Ammon's horn (tissue), 1 donor: ENCODE measurements at regions not wholly inside any gene's neighbourhood (a gene's known extent, or its start where the extent isn't known, plus 50 kb on each side); places are given as distances from the start of the nearest gene placed in this dataset.

Experiments
- DNase-seq: peaks from one replicate; pipeline ENCODE4 v3.0.0-alpha.2; 2016; ENCODE audit warnings: low spot score

- DNase-seq = no peak
Measured at GRCh38 chr5:6166698-6167394, 211.5 kb downstream of the MED10 start.

GRCh38 chr5:6163913-6164312 is 214.4 kb downstream of the MED10 start:
- no peak for DNase-seq

- DNase-seq = no peak
Measured at GRCh38 chr5:6162175-6162574, 216.2 kb downstream of the MED10 start.

- no peak for DNase-seq
Measured at GRCh38 chr5:6161257-6161656, 217.1 kb downstream of the MED10 start.

- DNase-seq = no peak
Measured at GRCh38 chr5:6159832-6160430, 218.4 kb downstream of the MED10 start.

GRCh38 chr5:6158974-6159831 is 219.1 kb downstream of the MED10 start:
- peak; percentile 45 for DNase-seq

DNA sequence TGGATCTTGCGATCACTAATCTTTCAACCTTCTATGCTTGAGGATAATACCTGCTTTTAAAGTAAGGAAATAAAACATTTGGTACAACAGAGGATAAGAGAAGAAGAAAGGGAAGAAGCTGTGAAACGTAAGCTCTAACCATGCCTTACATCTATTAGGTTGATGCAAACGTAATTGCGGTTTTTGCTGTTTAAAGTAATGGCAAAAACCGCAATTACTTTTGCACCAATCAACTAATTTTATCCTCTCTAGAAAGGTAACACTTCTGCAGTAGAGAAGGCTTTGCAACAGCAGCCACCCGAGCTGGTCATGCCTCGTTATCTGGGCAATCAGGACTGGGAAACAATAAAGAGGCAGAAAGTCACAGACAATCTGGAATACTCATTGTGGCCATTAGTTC is 224.1 kb downstream of the MED10 start:
- no peak for DNase-seq

DNA sequence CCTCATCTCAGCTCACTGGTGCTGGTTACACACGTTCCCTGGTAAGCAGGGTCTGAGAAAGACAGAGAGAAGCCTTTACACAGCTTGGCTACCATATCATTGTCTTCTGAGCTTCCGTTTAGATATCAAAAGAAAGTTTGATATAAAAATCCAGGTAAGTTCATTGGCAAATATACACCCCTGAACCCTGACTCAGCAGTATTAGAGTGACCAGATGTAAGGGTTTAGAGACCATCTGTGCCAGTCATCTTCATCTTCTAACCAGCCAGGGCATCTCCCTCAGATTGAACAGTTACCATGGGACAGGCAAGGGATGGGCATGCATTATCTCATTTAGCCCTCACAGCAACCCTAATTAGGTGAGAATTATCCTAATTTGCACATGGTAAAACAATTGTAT is 232.1 kb downstream of the MED10 start:
- no peak for DNase-seq

DNA sequence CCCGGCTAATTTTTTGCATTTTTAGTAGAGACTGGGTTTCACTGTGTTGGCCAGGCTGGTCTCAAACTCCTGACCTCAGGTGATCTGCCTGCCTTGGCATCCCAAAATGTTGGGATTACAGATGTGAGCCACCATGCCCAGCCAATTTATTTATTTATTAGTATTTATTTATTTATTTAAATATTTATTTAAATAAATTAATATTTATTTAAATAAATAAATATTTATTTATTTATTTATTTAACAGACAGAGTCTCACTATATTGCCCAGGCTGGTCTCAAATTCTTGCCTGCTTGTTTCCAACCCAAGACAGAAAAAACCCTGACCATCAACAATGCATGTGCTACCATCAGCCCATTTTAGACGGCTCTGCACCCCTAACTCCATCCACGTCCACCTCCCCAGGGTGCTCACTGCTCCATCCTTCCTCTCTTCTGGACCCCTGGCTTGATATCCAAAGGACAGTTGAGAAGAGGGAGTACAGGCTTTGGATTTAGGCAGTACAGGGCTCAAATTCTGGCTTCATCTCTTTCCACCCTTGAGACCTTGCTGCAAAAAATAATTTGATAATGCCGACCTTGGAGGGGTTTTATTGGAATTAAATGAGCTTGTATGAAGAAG is 232.6 kb downstream of the MED10 start:
- no peak for DNase-seq

GRCh38 chr5:6143523-6143922 is 234.8 kb downstream of the MED10 start:
- no peak for DNase-seq

DNA sequence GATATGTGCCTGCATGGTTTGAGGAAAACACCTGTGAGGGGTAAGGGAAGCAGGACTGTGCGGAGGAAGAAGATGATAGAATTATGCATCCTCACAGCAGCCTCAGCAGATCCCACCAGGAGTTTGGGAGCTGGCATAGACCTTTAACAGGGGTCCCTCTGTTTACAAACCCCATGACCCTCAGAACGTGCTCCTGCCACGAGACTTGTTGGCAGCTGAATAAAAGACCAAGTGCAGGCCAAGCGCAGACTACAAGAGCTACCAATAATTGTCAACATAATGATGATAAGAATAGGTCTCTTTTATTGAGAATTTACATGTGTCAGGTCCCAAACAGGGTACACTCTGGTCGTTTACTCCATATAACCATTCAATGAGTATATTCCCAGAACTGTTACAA is 236.0 kb downstream of the MED10 start:
- no peak for DNase-seq

DNA sequence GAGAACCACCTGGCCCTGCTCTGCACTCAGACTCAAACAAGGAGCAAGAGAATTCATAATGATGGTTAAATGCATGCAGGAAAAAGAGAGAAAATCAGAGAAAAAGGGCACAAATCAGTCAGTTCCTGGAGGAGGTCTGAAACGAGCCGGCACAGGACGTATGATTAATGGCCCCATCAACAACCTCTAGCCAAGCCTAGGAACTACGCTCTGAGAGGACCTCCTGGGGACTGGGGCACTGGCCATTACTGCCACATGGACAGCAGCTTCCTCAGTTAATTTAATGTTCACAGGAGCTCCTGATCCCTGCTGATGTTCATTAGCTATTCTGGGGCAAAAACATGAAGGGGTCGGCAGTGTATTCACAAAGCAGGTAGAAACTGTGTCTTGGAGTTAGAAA is 238.1 kb downstream of the MED10 start:
- DNase-seq = no peak

DNA sequence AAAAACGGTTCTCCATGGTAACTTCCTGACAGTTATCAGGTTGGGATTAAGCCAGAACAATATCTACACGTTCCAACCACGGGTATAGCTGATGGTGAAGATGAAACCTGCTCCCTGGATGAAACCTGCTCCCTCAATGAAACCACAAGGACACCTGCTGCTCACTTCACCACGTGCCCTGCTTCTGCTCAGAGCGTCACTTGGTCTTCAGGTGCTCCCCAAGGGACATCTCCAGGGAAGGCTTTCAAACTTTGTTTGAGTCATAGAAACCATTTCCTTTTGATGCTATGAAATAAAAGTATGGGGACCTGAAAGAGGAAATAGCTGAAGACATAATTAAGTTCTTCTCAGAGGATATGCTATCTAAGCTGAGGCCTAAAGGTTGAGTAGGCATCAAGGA is 242.4 kb downstream of the MED10 start:
- DNase-seq = no peak

DNA sequence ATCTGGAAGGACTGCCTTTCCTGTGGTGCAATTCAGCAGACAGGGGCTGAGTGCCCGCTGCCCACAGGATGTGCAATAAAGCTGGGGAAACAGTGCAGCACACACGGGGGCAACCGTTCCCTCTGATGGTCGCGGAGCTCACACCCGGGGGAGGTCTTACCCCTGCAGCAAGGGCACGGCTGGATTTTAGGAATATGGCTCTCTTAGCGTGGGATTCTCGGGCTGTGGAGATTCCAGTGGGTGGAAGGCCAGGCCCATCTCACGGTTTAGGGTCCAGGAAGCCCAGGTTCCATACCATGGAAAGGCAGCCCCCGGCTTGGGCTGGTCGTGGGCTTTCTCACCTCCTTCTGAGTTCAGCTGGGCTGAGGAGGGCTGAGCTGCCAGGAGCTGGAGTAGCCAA is 244.1 kb downstream of the MED10 start:
- DNase-seq = no peak

DNA sequence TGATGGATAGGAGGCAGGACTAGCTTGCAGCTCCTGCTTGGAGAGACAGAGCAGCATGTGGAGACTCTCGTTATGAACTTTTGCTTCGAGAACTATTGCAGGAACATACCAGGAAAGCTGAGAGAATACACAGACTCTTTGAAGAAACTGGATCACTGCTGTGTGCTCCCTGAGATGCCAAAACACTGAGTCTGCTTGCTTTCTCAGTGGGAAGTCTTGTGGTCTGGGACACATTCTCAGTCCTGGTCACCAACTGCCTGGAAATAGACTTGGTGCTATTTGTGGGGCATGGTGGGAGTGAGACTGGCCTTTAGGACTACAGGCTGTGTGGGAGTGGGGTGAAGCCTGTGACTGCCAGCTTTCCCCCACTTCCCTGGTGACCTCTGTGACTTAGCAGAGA is 252.6 kb downstream of the MED10 start:
- DNase-seq = no peak

- DNase-seq = no peak
Measured at GRCh38 chr5:6118691-6119090, 259.7 kb downstream of the MED10 start.

DNA sequence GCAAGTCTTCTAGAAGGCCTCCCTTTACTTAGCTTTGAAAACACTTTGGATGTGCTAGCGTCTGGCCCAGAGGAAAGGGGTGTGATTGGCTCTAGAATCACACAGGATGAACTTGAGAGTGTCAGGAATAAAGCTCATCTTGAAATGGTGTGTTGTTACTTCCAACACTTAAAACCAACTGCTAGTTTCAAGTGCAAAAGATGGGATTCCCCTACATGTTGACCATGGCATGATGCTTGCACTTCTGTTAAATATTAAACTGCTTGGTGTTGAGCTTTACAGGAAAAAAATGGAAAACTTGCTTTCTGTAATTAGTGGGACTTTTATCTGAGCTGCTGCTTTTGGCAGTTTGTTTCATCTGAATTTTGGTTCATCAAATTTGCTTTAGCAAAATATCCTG is 261.1 kb downstream of the MED10 start:
- DNase-seq = no peak

DNA sequence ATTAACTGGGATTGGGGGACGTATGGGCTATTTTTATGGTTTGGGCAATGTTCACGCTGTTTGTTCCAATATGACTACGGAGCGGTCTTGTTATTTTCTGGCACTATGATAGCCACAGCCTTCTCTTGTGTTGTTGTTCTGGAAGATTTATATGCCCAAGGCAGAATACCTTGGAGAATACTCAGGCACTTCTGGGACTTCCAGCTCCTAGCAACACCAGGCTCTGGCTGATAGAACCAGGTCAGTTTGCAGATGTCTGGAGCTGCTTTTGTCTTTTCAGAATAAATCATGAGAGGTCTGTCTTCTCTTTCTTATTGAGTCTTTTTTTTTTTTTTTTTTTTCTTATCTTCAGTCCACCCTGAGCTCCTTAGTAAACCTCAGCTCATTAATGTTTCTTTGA is 262.5 kb downstream of the MED10 start:
- no peak for DNase-seq

DNA sequence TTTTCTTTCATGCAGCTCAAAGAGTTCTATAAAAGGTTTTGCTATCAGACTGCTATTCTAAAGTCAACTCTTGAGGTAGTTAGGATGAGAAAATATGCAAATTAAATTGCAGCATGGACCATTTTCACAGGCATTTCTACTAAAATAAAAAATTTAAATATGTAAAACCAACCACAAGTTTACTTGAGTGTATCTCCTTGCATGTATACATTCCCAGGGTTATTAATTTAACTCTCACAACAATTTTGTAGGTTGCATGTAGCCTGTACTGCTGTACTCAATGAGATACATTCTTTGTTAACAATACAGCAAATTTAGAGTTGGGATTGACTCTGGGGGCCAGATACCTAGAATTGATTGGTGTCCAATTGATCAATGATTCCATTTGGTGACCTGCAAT is 265.8 kb downstream of the MED10 start:
- no peak for DNase-seq

GRCh38 chr5:6112125-6112524 is 266.2 kb downstream of the MED10 start:
- DNase-seq = no peak

DNA sequence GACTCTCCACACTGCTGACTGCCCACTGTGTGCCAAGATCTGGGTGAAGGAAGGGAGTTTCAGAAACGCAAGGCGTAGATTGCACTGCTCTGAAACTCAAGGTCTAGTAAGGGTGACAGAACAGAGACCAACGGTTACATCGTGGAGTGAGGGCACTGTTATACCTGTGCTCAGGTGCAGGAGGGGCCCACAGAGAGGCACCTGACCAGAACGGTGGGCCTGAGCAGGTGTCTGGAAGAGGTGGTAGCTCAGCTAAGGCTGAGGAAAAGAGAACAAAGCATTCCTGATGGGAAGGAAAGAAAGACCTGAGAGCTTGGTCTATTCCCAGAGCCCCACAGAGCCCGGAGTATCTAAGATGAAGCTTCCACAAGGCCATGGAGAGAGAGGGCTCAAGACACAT is 267.2 kb downstream of the MED10 start:
- no peak for DNase-seq

DNA sequence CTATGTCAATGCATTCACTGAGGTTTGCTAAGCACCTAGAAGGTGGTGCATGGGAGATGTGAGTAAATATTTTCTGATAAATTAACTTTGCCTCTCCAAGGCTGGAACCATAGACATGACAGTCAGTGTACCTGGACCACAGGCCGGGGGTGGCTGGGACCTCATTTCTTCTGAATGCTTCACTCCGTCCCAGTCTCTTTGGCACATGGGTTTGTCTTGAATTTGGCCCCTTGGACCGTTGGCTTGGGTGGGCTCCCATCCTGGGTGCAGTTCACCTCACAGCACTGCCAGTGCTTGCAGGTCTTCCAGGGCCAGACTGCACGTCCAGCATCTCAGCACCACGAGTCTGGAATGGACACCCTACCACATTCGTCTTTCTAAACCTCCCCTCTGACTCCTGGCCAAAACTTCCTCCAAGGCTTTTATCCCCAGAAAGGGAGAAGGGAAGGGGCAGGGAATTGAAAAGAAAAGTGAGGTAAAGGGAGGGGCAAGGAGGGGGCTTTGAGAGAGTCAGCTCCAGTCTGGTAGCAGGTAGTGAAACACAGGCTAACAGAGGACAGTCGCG is 267.8 kb downstream of the MED10 start:
- no peak for DNase-seq
